ENCODE measurements at regions not wholly inside any gene's neighbourhood (a gene's known extent, or its start where the extent isn't known, plus 50 kb on each side); places are given as distances from the start of the nearest gene placed in this dataset.
A peak's percentile ranks its signal among the peaks of the same experiment; 100 is the strongest.

- DNase-seq (ENCODE audit: low spot score), result no peak
- no peak overlapping the region for H3K4me3 ChIP-seq
- no peak for TF ChIP-seq CTCF (IDR thresholded peaks at IDR 0.05)
These were observed 151.3 kb downstream of the SPTSSA start for GRCh38 chr14:34310724-34311123.

GRCh38 chr14:34303811-34304210 is 158.2 kb downstream of the SPTSSA start:
- no peaks in the 10 kb centered on the region for H3K27me3 ChIP-seq
- no peak overlapping the region for H3K27ac ChIP-seq
- no peak overlapping the region for H3K4me3 ChIP-seq
- H3K4me1 ChIP-seq, result peaks cover 0 to 4% of the 10 kb centered on the region in 2 donors
- TF ChIP-seq CTCF (IDR thresholded peaks at IDR 0.05), result no peak
- H3K36me3 ChIP-seq, result no peaks in the 10 kb centered on the region
- no peak for DNase-seq (ENCODE audit: low spot score)
- H3K9me3 ChIP-seq, result no peaks in the 10 kb centered on the region

More at GRCh38 chr14:34310724-34311123, 151.3 kb downstream of the SPTSSA start:
- Histone ChIP-seq H3K27ac (no peak overlapping the region), H3K36me3 (no peaks in the 10 kb centered on the region), H3K9me3 (no peaks in the 10 kb centered on the region), H3K4me1 (no peaks in the 10 kb centered on the region), H3K27me3 (no peaks in the 10 kb centered on the region)

- no peak for DNase-seq (ENCODE audit: low spot score)
- no peak overlapping the region for H3K27ac ChIP-seq
- no peak for TF ChIP-seq CTCF (IDR thresholded peaks at IDR 0.05)
- H3K27me3 ChIP-seq, result no peaks in the 10 kb centered on the region
- H3K9me3 ChIP-seq, result no peaks in the 10 kb centered on the region
- no peak overlapping the region for H3K4me3 ChIP-seq
- peaks cover 0 to 4% of the 10 kb centered on the region in 2 donors for H3K4me1 ChIP-seq
- H3K36me3 ChIP-seq, result no peaks in the 10 kb centered on the region
These were observed 159.4 kb downstream of the SPTSSA start for GRCh38 chr14:34302654-34303053.

- H3K4me3 ChIP-seq, result no peak overlapping the region
- no peaks in the 10 kb centered on the region for H3K27me3 ChIP-seq
- TF ChIP-seq CTCF (IDR thresholded peaks at IDR 0.05), result peak; percentile 21 to 69
- no peak for DNase-seq (ENCODE audit: low spot score)
- peaks cover 0 to 4% of the 10 kb centered on the region in 2 donors for H3K4me1 ChIP-seq
- H3K27ac ChIP-seq, result no peak overlapping the region
- no peaks in the 10 kb centered on the region for H3K36me3 ChIP-seq
- no peaks in the 10 kb centered on the region for H3K9me3 ChIP-seq
These were observed 160.9 kb downstream of the SPTSSA start for GRCh38 chr14:34300882-34301734.

- Histone ChIP-seq H3K36me3 (no peaks in the 10 kb centered on the region), H3K27me3 (no peaks in the 10 kb centered on the region), H3K9me3 (no peaks in the 10 kb centered on the region), H3K4me3 (no peak overlapping the region), H3K27ac (no peak overlapping the region), H3K4me1 (peaks cover 0 to 4% of the 10 kb centered on the region in 2 donors)
- no peak for TF ChIP-seq CTCF (IDR thresholded peaks at IDR 0.05)
- no peak for DNase-seq (ENCODE audit: low spot score)
These were observed 161.7 kb downstream of the SPTSSA start for GRCh38 chr14:34300330-34300729.
